GM19240 (cell line): ENCODE measurements at regions not wholly inside any gene's neighbourhood (a gene's known extent, or its start where the extent isn't known, plus 50 kb on each side); places are given as distances from the start of the nearest gene placed in this dataset.
"Not testable (repeated sequence)": the region's sequence is repeated elsewhere in the genome, so short reads cannot be mapped to it uniquely, and the experiment has no call there.

Source experiments
- DNase-seq: peaks from one replicate; pipeline ENCODE4 v3.0.0; 2011; ENCODE audit warnings: low spot score; ENCODE audit not compliant: insufficient read length

GRCh38 chr12:65675141-65675621, 149.1 kb upstream of the HMGA2 start:
- DNase-seq = no peak

DNA sequence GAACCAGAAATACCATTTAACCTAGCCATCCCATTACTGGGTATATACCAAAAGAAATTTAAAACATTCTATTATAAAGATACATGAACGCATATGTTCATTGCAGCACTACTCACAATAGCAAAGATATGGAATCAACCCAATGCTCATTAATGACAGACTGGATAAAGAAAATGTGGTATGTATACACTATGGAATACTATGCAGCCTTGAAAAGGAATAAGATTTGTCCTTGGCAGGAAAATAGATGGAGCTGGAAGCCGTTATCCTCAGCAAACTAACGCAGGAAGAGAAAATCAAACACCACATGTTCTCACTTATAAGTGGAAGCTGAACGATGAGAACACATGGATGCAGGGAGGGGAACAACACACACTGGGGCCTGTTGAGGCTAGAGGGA, 146.1 kb upstream of the HMGA2 start:
- not testable (repeated sequence) for DNase-seq

DNA sequence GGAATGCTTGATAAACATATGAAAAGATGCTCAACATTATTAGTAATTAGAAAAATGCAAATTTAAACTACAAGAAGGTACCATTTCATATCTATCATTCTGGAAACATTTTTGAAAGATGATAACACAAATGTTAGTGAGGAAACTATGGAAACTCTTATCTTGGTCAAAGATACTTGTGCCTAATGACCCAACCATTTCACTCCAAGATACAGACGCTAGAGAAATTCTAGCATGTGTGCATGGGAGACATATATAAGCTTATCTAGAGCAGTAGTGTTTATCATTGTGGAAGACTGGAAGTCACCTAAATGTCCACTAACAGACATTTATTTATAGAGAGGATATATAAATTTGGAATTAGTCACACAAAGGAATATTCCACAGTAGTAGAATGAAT, 143.1 kb upstream of the HMGA2 start:
- DNase-seq = no peak

DNA sequence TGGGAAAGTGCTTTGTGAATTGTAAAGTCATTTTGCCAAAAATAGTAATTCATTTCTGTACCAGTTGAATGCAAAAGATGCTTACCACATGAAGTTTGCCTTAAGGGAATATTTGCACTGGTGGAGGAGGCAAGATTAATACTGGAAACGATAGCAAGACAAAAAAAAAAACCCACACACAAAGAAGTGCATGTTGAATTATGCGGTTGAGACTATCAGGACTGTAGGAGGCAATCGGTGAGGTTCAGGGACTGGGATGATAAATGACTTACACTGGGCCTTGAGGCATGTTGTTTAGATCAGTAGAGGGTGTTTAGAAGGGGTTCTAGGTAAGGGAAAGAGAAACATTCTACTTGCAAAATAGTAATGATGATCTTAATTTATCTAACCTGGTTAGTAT, 142.2 kb upstream of the HMGA2 start:
- no peak for DNase-seq

GRCh38 chr12:65684906-65685305, 139.4 kb upstream of the HMGA2 start:
- DNase-seq = no peak

GRCh38 chr12:65685514-65685913, 138.8 kb upstream of the HMGA2 start:
- DNase-seq = no peak

- DNase-seq = no peak
Measured at GRCh38 chr12:65689508-65689907, 134.8 kb upstream of the HMGA2 start.

DNA sequence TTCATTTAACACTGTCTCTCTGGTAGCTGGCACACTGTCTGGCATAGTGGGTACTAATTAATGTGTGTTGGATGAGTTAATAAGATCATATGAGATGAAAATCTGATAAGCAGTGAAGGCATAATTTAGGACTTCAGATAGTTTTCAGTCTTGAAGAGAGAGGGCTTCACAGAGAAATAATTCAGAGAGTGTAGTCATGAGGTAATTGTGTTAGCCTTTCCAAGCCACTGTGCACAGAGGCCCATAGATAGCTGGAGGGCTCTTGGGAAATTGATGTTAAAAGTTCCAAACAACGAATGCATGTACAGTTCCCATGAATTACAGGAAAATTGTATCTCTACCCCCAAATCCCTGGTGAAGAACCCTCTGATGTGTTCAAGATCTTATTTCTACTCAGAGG, 133.8 kb upstream of the HMGA2 start:
- DNase-seq = no peak

DNA sequence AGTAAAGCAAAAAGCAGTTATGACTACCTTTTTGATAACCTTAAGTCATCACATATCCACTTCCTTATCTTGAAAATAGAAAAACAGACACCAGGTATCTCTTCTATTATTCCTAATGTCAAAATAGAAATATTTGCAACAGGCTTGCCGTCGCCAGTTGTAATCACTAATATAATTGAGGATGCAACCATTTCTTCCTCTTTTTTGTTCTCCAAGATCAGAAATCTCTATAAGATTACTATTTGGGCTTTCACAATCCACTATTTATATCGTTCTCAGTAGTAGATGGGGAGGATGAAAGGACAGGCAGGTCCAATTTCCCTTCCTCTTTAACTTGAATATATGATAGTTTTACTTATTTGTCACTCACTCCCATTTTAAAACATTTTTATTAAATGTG, 130.2 kb upstream of the HMGA2 start:
- no peak for DNase-seq

DNA sequence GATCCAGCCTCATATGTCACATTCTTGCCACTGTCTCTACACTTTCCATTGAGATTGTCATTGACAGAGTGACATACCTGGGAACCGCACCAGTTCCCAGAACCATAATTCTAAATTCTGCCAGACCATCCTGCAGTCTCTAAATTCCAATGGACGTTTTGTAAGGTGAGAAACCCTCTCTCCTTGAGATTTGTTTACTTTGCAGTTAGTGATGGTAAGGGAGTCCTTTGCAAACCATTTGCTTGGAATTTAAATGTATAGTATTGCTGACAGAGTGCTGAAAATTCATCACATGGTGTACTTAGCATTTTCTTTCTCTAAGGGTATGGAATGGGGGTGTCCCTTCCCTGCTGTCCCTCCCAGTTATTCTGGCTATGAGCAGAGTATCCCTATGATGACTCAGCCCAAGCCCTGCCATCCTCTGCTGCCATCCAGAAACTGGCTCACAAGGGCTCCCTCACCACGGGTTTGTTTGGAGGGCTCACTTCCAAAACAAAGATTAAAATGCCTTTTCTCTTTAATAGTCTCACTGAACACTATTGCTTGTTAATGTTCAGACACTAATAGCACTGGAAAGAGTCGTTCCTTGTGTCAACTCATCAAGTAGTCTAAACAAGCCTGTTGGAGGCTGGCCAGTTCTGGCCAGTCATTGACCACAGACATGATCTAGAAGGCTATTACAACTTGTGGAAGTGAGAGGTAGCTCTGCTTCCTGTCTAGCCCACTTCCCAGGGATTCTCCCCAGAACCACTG, 129.0 kb upstream of the HMGA2 start:
- no peak for DNase-seq

- DNase-seq = no peak
Measured at GRCh38 chr12:65696227-65696626, 128.1 kb upstream of the HMGA2 start.

DNA sequence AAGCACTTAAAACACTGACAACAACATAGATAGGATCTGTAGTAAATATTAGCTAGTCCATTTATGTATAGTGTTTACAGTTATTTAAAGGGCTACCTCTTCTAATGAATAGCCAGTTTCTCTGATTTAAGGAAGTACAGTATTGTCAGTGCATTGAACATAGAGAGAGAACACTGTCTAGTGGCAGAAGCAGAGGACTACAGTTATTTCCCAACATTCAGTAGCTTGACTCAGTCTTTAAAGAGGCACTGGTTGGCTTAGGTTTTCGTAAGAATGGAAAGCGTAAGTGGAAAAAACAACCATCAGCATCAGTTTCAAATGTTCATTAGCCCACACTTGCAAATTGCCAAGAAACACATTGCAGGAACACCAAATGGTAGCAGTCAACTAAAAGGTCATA, 125.0 kb upstream of the HMGA2 start:
- DNase-seq = no peak

GRCh38 chr12:65703176-65703575, 121.1 kb upstream of the HMGA2 start:
- no peak for DNase-seq

- no peak for DNase-seq
Measured at GRCh38 chr12:65705380-65705876, 118.9 kb upstream of the HMGA2 start.

DNA sequence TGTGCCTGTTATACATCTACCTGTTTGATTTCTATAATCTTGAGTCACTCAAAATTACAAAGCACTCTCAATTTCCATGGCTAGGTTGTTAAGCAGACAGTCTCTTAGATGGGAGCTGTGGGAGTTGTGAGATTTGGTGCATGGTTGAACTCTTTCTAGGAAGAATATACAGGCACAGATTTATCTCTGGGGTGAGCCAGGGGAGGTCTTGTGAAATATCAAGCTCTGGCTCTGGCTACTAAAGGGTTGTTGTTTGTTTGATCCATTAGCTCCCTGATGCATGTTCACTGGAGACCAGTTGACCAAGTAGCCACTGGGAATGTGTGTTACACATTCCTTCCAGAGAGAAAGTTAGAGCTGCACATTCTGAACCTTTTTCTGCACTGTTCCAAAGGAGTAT, 117.2 kb upstream of the HMGA2 start:
- DNase-seq = no peak

DNA sequence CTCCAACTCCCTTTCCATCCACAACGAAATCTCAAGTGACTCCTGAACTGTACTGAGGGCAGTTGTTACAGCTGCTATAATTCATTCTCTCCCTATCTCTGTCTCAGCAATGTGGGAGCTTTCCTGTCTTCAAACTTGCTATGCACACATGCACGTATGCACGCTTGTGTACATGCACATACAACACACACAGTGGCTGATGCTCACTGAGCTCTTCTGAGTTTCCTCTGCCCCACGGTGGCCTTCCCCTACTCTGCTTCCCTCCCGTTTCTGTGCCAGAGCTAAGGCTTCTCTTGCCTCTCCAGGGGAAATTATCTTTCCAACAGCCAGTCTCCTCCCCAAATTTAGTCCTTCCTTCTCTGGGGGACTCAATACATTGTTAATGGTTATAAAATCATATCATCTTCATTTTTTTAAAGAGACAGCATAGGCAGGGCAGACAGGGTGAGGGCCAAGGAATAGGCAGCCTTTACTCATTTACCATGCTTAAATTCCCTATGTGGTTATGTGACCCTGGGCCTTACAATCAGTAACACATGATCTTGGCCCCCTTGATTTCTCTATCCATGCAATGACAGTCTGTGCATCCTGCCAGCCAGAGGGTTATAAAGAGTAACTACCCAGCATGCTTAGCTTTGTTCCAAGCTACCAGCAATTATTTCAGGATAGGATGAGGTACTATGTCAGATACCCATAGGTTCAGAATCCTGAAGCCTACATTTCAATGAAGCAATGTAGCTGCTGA, 111.9 kb upstream of the HMGA2 start:
- no peak for DNase-seq

GRCh38 chr12:65715961-65716360, 108.3 kb upstream of the HMGA2 start:
- no peak for DNase-seq

DNA sequence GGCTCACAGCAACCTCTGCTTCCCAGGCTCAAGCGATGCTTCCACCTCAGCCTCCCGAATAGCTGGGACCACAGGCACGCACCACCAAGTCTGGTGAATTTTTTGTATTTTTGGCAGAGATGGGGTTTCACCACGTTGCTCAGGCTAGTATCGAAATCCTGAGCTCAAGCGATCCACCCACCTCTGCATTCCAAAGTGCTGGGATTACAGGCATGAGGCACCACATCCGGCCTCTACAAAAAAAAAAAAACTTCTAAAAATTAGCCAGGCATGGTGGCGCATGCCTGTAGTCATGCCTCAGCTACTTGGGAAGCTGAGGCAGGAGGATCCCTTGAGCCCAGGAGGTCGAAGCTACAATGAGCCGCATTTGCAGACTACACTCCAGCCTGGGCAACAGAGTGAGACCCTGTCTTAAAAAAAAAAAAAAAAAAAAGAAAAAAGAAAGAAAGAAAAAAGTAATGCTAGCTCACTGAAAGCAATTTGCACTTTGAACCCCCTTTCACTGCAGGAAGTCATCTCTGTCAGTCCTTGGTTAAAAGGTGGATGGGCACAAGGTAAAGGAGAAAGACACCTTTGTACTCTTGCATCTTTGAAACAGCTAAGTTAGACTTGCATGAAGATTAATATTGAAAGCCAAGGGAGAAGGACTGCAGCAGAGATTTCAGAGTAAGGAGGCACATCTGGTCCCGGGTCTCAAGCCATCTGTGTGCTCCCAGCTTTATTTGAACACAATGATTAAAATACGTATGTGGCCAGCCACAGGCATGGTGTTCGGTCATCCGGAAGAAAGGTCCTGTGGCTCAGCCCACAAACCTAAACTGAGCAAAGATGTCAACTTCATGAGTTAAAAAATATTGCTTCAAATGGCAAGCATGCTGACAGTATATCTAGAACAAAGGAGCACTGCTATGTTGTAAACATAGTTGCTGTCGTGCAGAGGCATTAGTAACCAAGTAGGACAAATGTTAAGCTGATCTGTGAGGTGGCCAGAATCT, 103.8 kb upstream of the HMGA2 start:
- DNase-seq = no peak

- DNase-seq = no peak
Measured at GRCh38 chr12:65721541-65722190, 102.6 kb upstream of the HMGA2 start.

DNA sequence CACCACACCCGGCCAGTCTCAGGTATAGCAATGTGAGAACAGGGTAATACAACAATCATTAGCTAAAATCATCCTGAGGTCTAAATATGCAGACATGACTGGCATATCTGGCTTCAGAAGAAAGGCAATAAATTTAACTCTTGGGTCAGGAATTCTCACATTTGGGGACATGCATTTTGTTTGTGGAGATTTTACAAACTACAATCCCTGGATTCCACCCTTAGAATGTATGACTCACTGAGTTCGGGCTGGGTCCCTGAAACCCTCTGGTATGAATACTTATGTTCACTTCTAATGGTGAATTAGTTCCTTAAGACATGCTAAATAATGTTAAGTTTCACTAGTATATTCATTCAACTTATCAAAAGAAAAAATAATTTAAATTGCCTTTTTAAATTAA, 98.9 kb upstream of the HMGA2 start:
- no peak for DNase-seq

DNA sequence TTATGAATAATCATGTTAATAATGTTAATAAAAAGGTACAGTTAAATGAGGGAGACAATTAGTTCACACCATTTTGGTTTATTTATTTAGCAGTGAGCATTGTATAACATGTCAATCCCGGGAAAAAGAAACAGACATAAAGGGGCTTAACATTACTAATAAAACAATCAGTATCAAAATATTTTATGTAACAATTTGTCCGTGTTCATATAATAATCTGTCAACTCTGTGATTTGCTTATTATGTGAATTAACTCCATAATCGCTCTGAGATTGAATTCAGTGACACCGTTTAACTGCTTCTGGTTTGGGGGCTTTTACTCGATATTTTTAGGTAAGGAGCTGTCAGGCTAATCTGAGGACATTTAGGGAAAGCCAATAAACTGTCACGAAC, 95.8 kb upstream of the HMGA2 start:
- no peak for DNase-seq
